CD14-positive monocyte (primary cell): ENCODE measurements at regions not wholly inside any gene's neighbourhood (a gene's known extent, or its start where the extent isn't known, plus 50 kb on each side); places are given as distances from the start of the nearest gene placed in this dataset.
"Not testable (repeated sequence)": the region's sequence is repeated elsewhere in the genome, so short reads cannot be mapped to it uniquely, and the experiment has no call there.

Experiments
- DNase-seq, 3 donors: peaks; one replicate each; pipeline ENCODE4 v3.0.0-alpha.2; 2011 to 2022
- H2AFZ ChIP-seq: 2 replicates; pipeline ENCODE4 v1.6.0; 2012; ENCODE audit warnings: mild to moderate bottlenecking, low read depth, low read length, inconsistent platforms; ENCODE audit not compliant: insufficient read depth, poor library complexity, severe bottlenecking
- H3K27ac ChIP-seq, 2 donors: 1 replicate in 1 of 2; 2 replicates in 1 of 2; pipeline ENCODE4 v1.5.1; 2012 to 2013; ENCODE audit warnings: low read length in 2 of 2, control low read depth in 1 of 2, inconsistent platforms in 1 of 2, low read depth in 1 of 2, mild to moderate bottlenecking in 1 of 2
- H3K27me3 ChIP-seq, 2 donors: one replicate each; pipeline versions ENCODE4 v1.6.0 to v1.6.1; 2011 to 2013; ENCODE audit warnings: low read length in 2 of 2; ENCODE audit not compliant: control insufficient read depth in 2 of 2, insufficient read depth in 2 of 2
- H3K36me3 ChIP-seq, 2 donors: replicated peaks in 1 of 2; 1 replicate in 1 of 2; 2 replicates in 1 of 2; pipeline versions ENCODE4 v1.5.1 to v1.6.1; 2012 to 2013; ENCODE audit warnings: low read length in 2 of 2, control low read depth in 1 of 2, inconsistent platforms in 1 of 2, mild to moderate bottlenecking in 1 of 2; ENCODE audit not compliant: insufficient read depth in 2 of 2, control insufficient read depth in 1 of 2
- H3K4me1 ChIP-seq, 2 donors: 1 replicate in 1 of 2; 2 replicates in 1 of 2; pipeline versions ENCODE4 v1.5.1 to v1.6.1; 2012 to 2013; ENCODE audit warnings: low read length in 2 of 2, control low read depth in 1 of 2, inconsistent platforms in 1 of 2, mild to moderate bottlenecking in 1 of 2, moderate library complexity in 1 of 2; ENCODE audit not compliant: insufficient read depth in 2 of 2, control insufficient read depth in 1 of 2
- H3K4me2 ChIP-seq: replicated peaks from 2 replicates; pipeline ENCODE3; 2012; ENCODE audit warnings: low read length, moderate library complexity, mild to moderate bottlenecking; ENCODE audit not compliant: poor library complexity, severe bottlenecking; ENCODE audit errors: extremely low read depth
- H3K4me3 ChIP-seq, 3 experiments: fragments of 200-600 bp in 1 of 3; sonication (generic) in 1 of 3; replicated peaks in 1 of 3; 1 replicate in 2 of 3; 2 replicates in 1 of 3; pipeline ENCODE4 v1.5.1; 2011 to 2013; ENCODE audit warnings: low read length in 3 of 3, mild to moderate bottlenecking in 3 of 3, control low read depth in 2 of 3, low read depth in 2 of 3, inconsistent platforms in 1 of 3, moderate library complexity in 1 of 3
- H3K79me2 ChIP-seq: 2 replicates; pipeline ENCODE4 v1.6.0; 2012; ENCODE audit warnings: mild to moderate bottlenecking, control low read depth, inconsistent platforms, low read length, moderate library complexity; ENCODE audit not compliant: insufficient read depth
- H3K9ac ChIP-seq: 2 replicates; pipeline ENCODE4 v1.6.0; 2017; ENCODE audit warnings: low read length, mild to moderate bottlenecking; ENCODE audit not compliant: insufficient read depth, poor library complexity, severe bottlenecking
- H3K9me3 ChIP-seq, 2 donors: replicated peaks in 1 of 2; 1 replicate in 1 of 2; 2 replicates in 1 of 2; pipeline versions ENCODE4 v1.5.1 to v1.6.1; 2012 to 2013; ENCODE audit warnings: low read length in 2 of 2, control low read depth in 1 of 2; ENCODE audit not compliant: control insufficient read depth in 1 of 2, insufficient read depth in 1 of 2
- H4K20me1 ChIP-seq: 2 replicates; pipeline ENCODE4 v1.6.0; 2012; ENCODE audit warnings: mild to moderate bottlenecking, low read length, control low read depth, moderate library complexity; ENCODE audit not compliant: insufficient read depth
- H3K27ac Mint-ChIP-seq, 7 donors: one replicate each; pipeline ENCODE4 v1.8.0; 2020; ENCODE audit warnings: mild to moderate bottlenecking in 7 of 7, mixed read lengths in 7 of 7, moderate library complexity in 6 of 7, inconsistent platforms in 2 of 7
- H3K27me3 Mint-ChIP-seq, 3 donors: one replicate each; pipeline ENCODE4 v1.8.0; 2021 to 2022; ENCODE audit warnings: low read depth in 3 of 3, mild to moderate bottlenecking in 3 of 3, mixed read lengths in 3 of 3, moderate library complexity in 3 of 3, inconsistent platforms in 1 of 3
- H3K36me3 Mint-ChIP-seq, 2 donors: one replicate each; pipeline ENCODE4 v1.8.0; 2020; ENCODE audit warnings: mixed read lengths in 2 of 2, inconsistent platforms in 1 of 2, mild to moderate bottlenecking in 1 of 2
- H3K4me1 Mint-ChIP-seq: one replicate; pipeline ENCODE4 v1.8.0; 2020; ENCODE audit warnings: mild to moderate bottlenecking, mixed read lengths
- H3K4me3 Mint-ChIP-seq, 2 donors: one replicate each; pipeline ENCODE4 v1.8.0; 2020; ENCODE audit warnings: mild to moderate bottlenecking in 2 of 2, mixed read lengths in 2 of 2, moderate library complexity in 1 of 2
- H3K9me3 Mint-ChIP-seq, 7 donors: one replicate each; pipeline ENCODE4 v1.8.0; 2020 to 2022; ENCODE audit warnings: mixed read lengths in 7 of 7, mild to moderate bottlenecking in 6 of 7, moderate library complexity in 6 of 7, inconsistent platforms in 2 of 7
- WGBS: methylation state at CpG from one replicate; pipeline ENCODE4 v1.1.5; 2013; ENCODE audit warnings: missing lambda C conversion rate; ENCODE audit not compliant: insufficient coverage; 5-methylcytosine and 5-hydroxymethylcytosine counted together
- intact Hi-C, 2 donors: fragments of 100-400 bp; cut with micrococcal nuclease; formaldehyde crosslinking; loops; one replicate each; pipeline versions ENCODE4 v1.15.0 to v1.15.1; 2023
- TF ChIP-seq, protein P1 (sequence below): fragments of 200-600 bp; IDR thresholded peaks from one replicate; pipeline ENCODE4 v1.8.0; 2022; ENCODE audit warnings: antibody characterized with exemption, mild to moderate bottlenecking

DNA sequence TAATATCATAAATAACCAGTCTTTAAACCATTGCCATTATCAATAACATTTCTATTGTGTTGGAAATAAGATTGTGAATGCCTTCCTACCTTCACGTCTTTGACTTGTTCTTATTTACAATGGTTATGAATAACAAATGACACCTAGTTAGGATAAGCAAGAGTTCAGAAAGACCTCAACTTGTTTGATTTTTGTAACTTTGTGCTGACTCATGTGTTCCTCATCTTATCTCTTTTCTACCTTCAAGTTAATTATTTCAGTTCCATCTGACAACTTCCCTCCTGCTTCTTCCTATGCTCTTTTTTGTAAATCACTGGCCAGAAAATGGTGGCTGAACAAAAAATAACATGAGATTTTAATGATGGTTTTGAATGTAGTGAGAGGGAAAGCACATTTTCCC is 538.5 kb upstream of the TUSC1 start:
- no peak overlapping the region for H3K4me3 ChIP-seq
- Mint-ChIP-seq H3K27me3 (no peaks in the 10 kb centered on the region), H3K4me1 (no peaks in the 10 kb centered on the region), H3K4me3 (no peak overlapping the region), H3K27ac (no peak overlapping the region), H3K36me3 (no peaks in the 10 kb centered on the region), H3K9me3 (peaks cover 4 to 24% (median 11%) of the 10 kb centered on the region in 7 donors)
- no peaks in the 10 kb centered on the region for H3K79me2 ChIP-seq
- H3K4me1 ChIP-seq, result no peaks in the 10 kb centered on the region
- H2AFZ ChIP-seq, result no peak overlapping the region
- no CpG with 5 or more reads among the region's 1 CpG for WGBS
- H3K4me2 ChIP-seq, result no peak overlapping the region
- no peaks in the 10 kb centered on the region for H4K20me1 ChIP-seq
- TF ChIP-seq, protein P1, sequence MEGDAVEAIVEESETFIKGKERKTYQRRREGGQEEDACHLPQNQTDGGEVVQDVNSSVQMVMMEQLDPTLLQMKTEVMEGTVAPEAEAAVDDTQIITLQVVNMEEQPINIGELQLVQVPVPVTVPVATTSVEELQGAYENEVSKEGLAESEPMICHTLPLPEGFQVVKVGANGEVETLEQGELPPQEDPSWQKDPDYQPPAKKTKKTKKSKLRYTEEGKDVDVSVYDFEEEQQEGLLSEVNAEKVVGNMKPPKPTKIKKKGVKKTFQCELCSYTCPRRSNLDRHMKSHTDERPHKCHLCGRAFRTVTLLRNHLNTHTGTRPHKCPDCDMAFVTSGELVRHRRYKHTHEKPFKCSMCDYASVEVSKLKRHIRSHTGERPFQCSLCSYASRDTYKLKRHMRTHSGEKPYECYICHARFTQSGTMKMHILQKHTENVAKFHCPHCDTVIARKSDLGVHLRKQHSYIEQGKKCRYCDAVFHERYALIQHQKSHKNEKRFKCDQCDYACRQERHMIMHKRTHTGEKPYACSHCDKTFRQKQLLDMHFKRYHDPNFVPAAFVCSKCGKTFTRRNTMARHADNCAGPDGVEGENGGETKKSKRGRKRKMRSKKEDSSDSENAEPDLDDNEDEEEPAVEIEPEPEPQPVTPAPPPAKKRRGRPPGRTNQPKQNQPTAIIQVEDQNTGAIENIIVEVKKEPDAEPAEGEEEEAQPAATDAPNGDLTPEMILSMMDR, result no peak
- no peaks in the 10 kb centered on the region for H3K27me3 ChIP-seq
- no peak for DNase-seq
- no peak overlapping the region for H3K9ac ChIP-seq
- intact Hi-C loops, result no loop called here
- peaks cover 13 to 20% of the 10 kb centered on the region in 2 donors for H3K9me3 ChIP-seq
- H3K36me3 ChIP-seq, result no peaks in the 10 kb centered on the region
- no peak overlapping the region for H3K27ac ChIP-seq

GRCh38 chr9:26214713-26215444 is 536.6 kb upstream of the TUSC1 start:
- H3K27me3 Mint-ChIP-seq, H4K20me1 ChIP-seq, H3K27ac Mint-ChIP-seq, DNase-seq, H3K79me2 ChIP-seq, H3K4me3 ChIP-seq, H3K36me3 Mint-ChIP-seq, H3K27ac ChIP-seq, H3K36me3 ChIP-seq, H3K4me1 ChIP-seq, H2AFZ ChIP-seq, H3K4me2 ChIP-seq, H3K9ac ChIP-seq, H3K4me3 Mint-ChIP-seq, intact Hi-C loops, H3K4me1 Mint-ChIP-seq, H3K27me3 ChIP-seq: not testable (repeated sequence)
- WGBS, result 96% methylated on average over 39 of the region's 61 CpGs
- H3K9me3 ChIP-seq, result peaks cover 10 to 20% of the 10 kb centered on the region in 2 donors
- H3K9me3 Mint-ChIP-seq, result peaks cover 5 to 24% (median 11%) of the 10 kb centered on the region in 7 donors
